SK-N-SH (cell line): ENCODE measurements at regions not wholly inside any gene's neighbourhood (a gene's known extent, or its start where the extent isn't known, plus 50 kb on each side); places are given as distances from the start of the nearest gene placed in this dataset.
"Not testable (repeated sequence)": the region's sequence is repeated elsewhere in the genome, so short reads cannot be mapped to it uniquely, and the experiment has no call there.

Source experiments
- CTCF ChIA-PET: fragments of 300-600, 350-600 bp; formaldehyde crosslinking; extraction: SDS; loops from one replicate; lab custom pipeline; 2021; lab: Yijun Ruan, JAX
- POLR2A ChIA-PET: fragments of 350-600 bp; sonication (Branson Sonifier 250); formaldehyde crosslinking; extraction: SDS; loops from one replicate; lab custom pipeline; 2020; ENCODE audit warnings: antibody characterized with exemption, inconsistent platforms; lab: Yijun Ruan, JAX
- DNase-seq: peaks from one replicate; pipeline ENCODE4 v3.0.0; 2012
- H2AFZ ChIP-seq: fragments of 200-600 bp; sonication (generic); 2 replicates; pipeline ENCODE4 v1.8.1; 2016; ENCODE audit warnings: antibody characterized with exemption, mild to moderate bottlenecking, low read depth
- H3F3A ChIP-seq: fragments of 200-600 bp; sonication (generic); replicated peaks from 2 replicates; pipeline ENCODE3; 2016; ENCODE audit warnings: antibody characterized with exemption, mild to moderate bottlenecking; ENCODE audit not compliant: insufficient read depth
- H3K27ac ChIP-seq, 2 experiments: fragments of 200-500 bp in 1 of 2; fragments of 200-600 bp in 1 of 2; sonication (Bioruptor generic) in 1 of 2; sonication (generic), shearing (Covaris generic) in 1 of 2; 2 replicates each; pipeline versions ENCODE4 v1.5.1 to v1.6.1; 2014 to 2016; ENCODE audit warnings: low read depth in 2 of 2, inconsistent platforms in 1 of 2, low read length in 1 of 2, mild to moderate bottlenecking in 1 of 2, mixed read lengths in 1 of 2
- H3K27me3 ChIP-seq: fragments of 200-600 bp; sonication (generic), shearing (Covaris generic); 2 replicates; pipeline ENCODE4 v1.6.1; 2016; ENCODE audit warnings: mixed run types; ENCODE audit not compliant: insufficient read depth
- H3K36me3 ChIP-seq, 2 experiments: fragments of 200-500 bp in 1 of 2; fragments of 200-600 bp in 1 of 2; sonication (Bioruptor generic) in 1 of 2; sonication (generic) in 1 of 2; replicated peaks in 1 of 2; 2 replicates each; pipeline versions ENCODE3 to v1.5.1; 2014 to 2016; ENCODE audit warnings: low read length in 1 of 2, mild to moderate bottlenecking in 1 of 2; ENCODE audit not compliant: insufficient read depth in 2 of 2, control insufficient read depth in 1 of 2
- H3K4me1 ChIP-seq, 2 experiments: fragments of 200-500 bp in 1 of 2; fragments of 200-600 bp in 1 of 2; sonication (Bioruptor generic) in 1 of 2; sonication (generic), shearing (Covaris generic) in 1 of 2; 2 replicates each; pipeline versions ENCODE4 v1.5.1 to v1.6.1; 2014 to 2016; ENCODE audit warnings: low read depth in 1 of 2, low read length in 1 of 2, mixed run types in 1 of 2; ENCODE audit not compliant: insufficient read depth in 2 of 2, control insufficient read depth in 1 of 2
- H3K4me2 ChIP-seq: fragments of 200-600 bp; sonication (generic), shearing (Covaris generic); 2 replicates; pipeline ENCODE4 v1.6.1; 2017; ENCODE audit warnings: mixed run types
- H3K4me3 ChIP-seq, 2 experiments: fragments of 200-500 bp in 1 of 2; fragments of 200-600 bp in 1 of 2; sonication (Bioruptor generic) in 1 of 2; sonication (generic), shearing (Covaris generic) in 1 of 2; 2 replicates each; pipeline versions ENCODE4 v1.5.1 to v1.8.1; 2014 to 2016; ENCODE audit warnings: low read depth in 2 of 2, inconsistent platforms in 1 of 2, low read length in 1 of 2, mild to moderate bottlenecking in 1 of 2, mixed read lengths in 1 of 2, moderate library complexity in 1 of 2
- H3K79me2 ChIP-seq: fragments of 200-600 bp; sonication (generic); 2 replicates; pipeline ENCODE4 v1.8.1; 2017; ENCODE audit warnings: mild to moderate bottlenecking; ENCODE audit not compliant: insufficient read depth
- H3K9ac ChIP-seq: fragments of 200-600 bp; sonication (generic); 2 replicates; pipeline ENCODE4 v1.6.1; 2017; ENCODE audit warnings: mixed run types
- H3K9me2 ChIP-seq: fragments of 200-600 bp; sonication (generic); 2 replicates; pipeline ENCODE4 v1.6.1; 2017; ENCODE audit warnings: mixed run types
- H3K9me3 ChIP-seq: fragments of 200-600 bp; sonication (generic); 2 replicates; pipeline ENCODE4 v1.6.1; 2017; ENCODE audit warnings: mixed run types, mild to moderate bottlenecking, moderate library complexity
- H4K20me1 ChIP-seq: fragments of 200-600 bp; sonication (generic); 2 replicates; pipeline ENCODE4 v1.6.1; 2017; ENCODE audit warnings: mild to moderate bottlenecking, mixed run types; ENCODE audit not compliant: insufficient read depth
- ELF1 ChIP-seq: IDR thresholded peaks from 2 replicates; pipeline ENCODE4 v1.4.0; 2012
- FOXM1 ChIP-seq: IDR thresholded peaks from 2 replicates; pipeline ENCODE4 v1.4.0; 2012; ENCODE audit warnings: low read depth, mild to moderate bottlenecking
- IRF3 ChIP-seq: fragments of 150-350 bp; IDR thresholded peaks from 2 replicates; pipeline ENCODE4 v1.6.1; 2016; ENCODE audit warnings: mild to moderate bottlenecking, low read depth, low read length
- POLR2AphosphoS5 ChIP-seq: IDR thresholded peaks from 2 replicates; pipeline ENCODE4 v1.6.1; 2012; ENCODE audit warnings: low read depth, low read length
- RCOR1 ChIP-seq: fragments of 150-350 bp; IDR thresholded peaks from 2 replicates; pipeline ENCODE4 v1.6.1; 2017; ENCODE audit warnings: antibody characterized with exemption, low read length
- REST ChIP-seq: IDR thresholded peaks from 2 replicates; pipeline ENCODE4 v1.6.1; 2012; ENCODE audit warnings: mild to moderate bottlenecking, low read depth, low read length, moderate library complexity
- RFX5 ChIP-seq: IDR thresholded peaks from 2 replicates; pipeline ENCODE4 v1.6.1; 2012; ENCODE audit warnings: mild to moderate bottlenecking, improper control_type of control experiment, low read length
- TCF12 ChIP-seq: IDR thresholded peaks from 2 replicates; pipeline ENCODE4 v1.4.0; 2012
- ZBTB33 ChIP-seq: IDR thresholded peaks from 2 replicates; pipeline ENCODE4 v1.4.0; 2012; ENCODE audit warnings: low read depth, borderline replicate concordance
- WGBS: methylation state at CpG from one replicate; pipeline ENCODE4 v1.1.6; 2017; ENCODE audit warnings: low lambda C conversion rate; 5-methylcytosine and 5-hydroxymethylcytosine counted together

- DNase-seq, H3K27me3 ChIP-seq, H3K9me2 ChIP-seq, H3K4me3 ChIP-seq, H3K27ac ChIP-seq, H3K9me3 ChIP-seq, H4K20me1 ChIP-seq, H2AFZ ChIP-seq, H3F3A ChIP-seq, H3K4me1 ChIP-seq, H3K9ac ChIP-seq, H3K79me2 ChIP-seq, H3K36me3 ChIP-seq, H3K4me2 ChIP-seq: not testable (repeated sequence)
- POLR2A ChIA-PET: interaction anchor here (0.7 kb wide), 1 partner anchor 494 kb away, joined by 4 read pairs; no protein-coding TSS in a partner anchor
- CTCF ChIA-PET: interaction anchor here (1.5 kb wide), 1 partner anchor 9 kb away, joined by 4 read pairs; no protein-coding TSS in a partner anchor
- WGBS: 34% methylated on average over 3 of the region's 3 CpGs
Measured at GRCh38 chr11:105349867-105350266, 210.3 kb upstream of the CARD18 start.

- WGBS: 40% methylated on average over 1 of the region's 1 CpG
- H4K20me1 ChIP-seq: no peaks in the 10 kb centered on the region
- POLR2A ChIA-PET: no interaction called here
Measured at GRCh38 chr11:105344938-105345337, 205.4 kb upstream of the CARD18 start.

More at GRCh38 chr11:105344938-105345337, 205.4 kb upstream of the CARD18 start:
- Histone ChIP-seq H3K4me2 (no peak overlapping the region), H3K36me3 (no peaks in the 10 kb centered on the region), H3K79me2 (no peaks in the 10 kb centered on the region), H3K27me3 (no peaks in the 10 kb centered on the region), H3K4me3 (no peak overlapping the region), H3K4me1 (no peaks in the 10 kb centered on the region), H3K27ac (no peak overlapping the region), H3K9me2 (no peaks in the 10 kb centered on the region), H3F3A (no peaks in the 10 kb centered on the region), H3K9me3 (peaks cover 5% of the 10 kb centered on the region; the same call in 1 of the 2 replicates), H2AFZ (no peak overlapping the region), H3K9ac (no peak overlapping the region)
- no peak for DNase-seq
- TF ChIP-seq ZBTB33: no peak
- TF ChIP-seq RFX5: no peak
- TF ChIP-seq FOXM1: no peak
- TF ChIP-seq IRF3: no peak
- TF ChIP-seq POLR2AphosphoS5: no peak
- no peak for TF ChIP-seq REST
- TF ChIP-seq TCF12: no peak
- no peak for TF ChIP-seq RCOR1
- TF ChIP-seq ELF1: no peak
- CTCF ChIA-PET: no interaction called here
